ENCODE measurements at regions not wholly inside any gene's neighbourhood (a gene's known extent, or its start where the extent isn't known, plus 50 kb on each side); places are given as distances from the start of the nearest gene placed in this dataset.

- TF ChIP-seq POLR2AphosphoS5 (IDR thresholded peaks at IDR 0.05) (no peak), EP300 (IDR thresholded peaks at IDR 0.05) (no peak)
These were observed 53.2 kb upstream of the MACF1 start for GRCh38 chr1:39151267-39151666.

Measured in sigmoid colon (tissue), 4 donors.